ENCODE measurements at regions not wholly inside any gene's neighbourhood (a gene's known extent, or its start where the extent isn't known, plus 50 kb on each side); places are given as distances from the start of the nearest gene placed in this dataset.

DNA sequence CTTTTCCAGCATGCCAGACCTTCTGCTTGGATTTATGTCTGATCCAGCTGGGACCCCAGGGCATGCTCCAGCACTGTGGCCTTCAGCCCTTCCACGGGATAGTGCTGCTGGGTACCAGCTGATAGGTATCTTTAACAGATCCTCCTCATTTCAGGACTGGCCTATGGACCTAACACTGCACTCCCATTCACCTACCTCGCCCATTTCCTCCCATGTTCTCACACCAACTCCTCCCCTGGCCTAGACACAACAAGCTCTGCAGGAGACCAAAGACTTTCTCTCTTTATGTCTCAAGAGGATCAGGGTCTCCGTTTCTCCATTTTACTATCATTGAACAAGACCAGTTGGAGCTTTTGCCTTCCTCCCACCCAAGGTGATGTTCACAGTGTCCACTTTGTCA lies 140.0 kb upstream of the TMCC3 start:
- Histone ChIP-seq H3K4me1 (ENCODE audit: control insufficient read depth in 2 of 2, insufficient read depth in 2 of 2, low read length in 2 of 2) (no peaks in the 10 kb centered on the region), H3K27me3 (ENCODE audit: control insufficient read depth in 2 of 2, insufficient read depth in 2 of 2, low read length in 2 of 2) (no peaks in the 10 kb centered on the region), H3K9ac (ENCODE audit: low read depth in 1 of 2, low read length in 2 of 2) (no peak overlapping the region), H3K27ac (ENCODE audit: low read depth in 2 of 2, low read length in 2 of 2) (no peak overlapping the region), H3K9me3 (ENCODE audit: control insufficient read depth in 2 of 2, low read length in 2 of 2) (no peaks in the 10 kb centered on the region), H3K4me3 (ENCODE audit: low read length in 2 of 2) (no peak overlapping the region), H3K36me3 (ENCODE audit: control insufficient read depth in 2 of 2, insufficient read depth in 2 of 2, low read length in 2 of 2) (no peaks in the 10 kb centered on the region)

DNA sequence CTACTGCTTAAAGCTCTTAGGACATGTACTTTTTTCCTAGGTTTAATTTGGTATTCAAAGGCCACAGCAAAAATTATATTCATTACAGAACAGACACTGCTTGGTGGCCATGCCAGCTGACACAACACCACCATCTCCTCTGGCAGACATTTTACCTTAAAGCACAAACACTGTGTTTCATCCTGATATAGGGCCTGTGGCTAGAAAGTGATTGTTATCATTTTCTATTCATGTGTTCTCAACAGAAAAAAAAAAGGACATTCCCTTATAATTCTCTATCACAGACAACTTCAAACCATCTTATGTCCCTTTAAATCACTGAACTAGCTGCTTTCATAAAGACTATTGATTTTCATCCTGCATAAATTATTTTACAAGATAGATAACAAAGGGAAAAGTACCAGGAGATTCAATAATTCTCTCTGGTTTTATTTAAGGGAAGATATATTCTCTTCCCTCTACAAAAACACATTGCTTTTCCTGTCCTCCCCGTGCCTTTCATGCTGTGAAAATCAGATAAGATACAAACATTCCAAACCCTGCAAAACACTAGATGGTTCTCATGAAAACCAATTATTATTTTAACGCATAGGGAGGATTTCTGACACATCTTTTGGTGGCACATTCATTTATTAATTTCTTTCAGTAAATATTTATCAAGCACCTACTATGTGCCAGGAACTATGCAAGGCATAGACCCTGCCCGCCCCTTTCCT lies 139.3 kb upstream of the TMCC3 start:
- Histone ChIP-seq H3K4me1 (ENCODE audit: control insufficient read depth in 2 of 2, insufficient read depth in 2 of 2, low read length in 2 of 2) (no peaks in the 10 kb centered on the region), H3K36me3 (ENCODE audit: control insufficient read depth in 2 of 2, insufficient read depth in 2 of 2, low read length in 2 of 2) (no peaks in the 10 kb centered on the region), H3K27me3 (ENCODE audit: control insufficient read depth in 2 of 2, insufficient read depth in 2 of 2, low read length in 2 of 2) (no peaks in the 10 kb centered on the region)

DNA sequence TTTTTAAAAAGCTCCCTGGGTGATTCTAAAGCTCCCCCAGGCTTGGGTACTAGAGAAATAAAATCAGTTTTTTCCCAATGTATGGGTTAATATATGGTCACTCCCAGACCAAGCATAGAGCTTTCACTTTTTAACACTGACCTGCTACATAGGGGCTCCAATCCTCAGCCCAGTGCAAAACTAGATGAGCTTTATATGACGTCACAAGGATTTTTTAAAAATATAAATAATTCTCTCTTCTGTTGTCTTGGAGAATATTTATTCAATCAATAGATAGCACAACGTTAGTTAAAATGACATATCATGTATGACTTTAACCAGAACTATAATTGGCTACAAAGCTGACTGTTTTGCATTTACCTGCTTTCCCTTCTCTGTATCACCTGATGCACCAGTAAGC lies 137.9 kb upstream of the TMCC3 start:
- Histone ChIP-seq H3K4me1 (ENCODE audit: control insufficient read depth in 2 of 2, insufficient read depth in 2 of 2, low read length in 2 of 2) (no peaks in the 10 kb centered on the region), H3K4me3 (ENCODE audit: low read length in 2 of 2) (no peak overlapping the region), H3K27me3 (ENCODE audit: control insufficient read depth in 2 of 2, insufficient read depth in 2 of 2, low read length in 2 of 2) (no peaks in the 10 kb centered on the region), H3K27ac (ENCODE audit: low read depth in 2 of 2, low read length in 2 of 2) (no peak overlapping the region), H3K9ac (ENCODE audit: low read depth in 1 of 2, low read length in 2 of 2) (no peak overlapping the region), H3K9me3 (ENCODE audit: control insufficient read depth in 2 of 2, low read length in 2 of 2) (no peaks in the 10 kb centered on the region), H3K36me3 (ENCODE audit: control insufficient read depth in 2 of 2, insufficient read depth in 2 of 2, low read length in 2 of 2) (no peaks in the 10 kb centered on the region)

More for the DNA sequence above, 139.3 kb upstream of the TMCC3 start:
- Histone ChIP-seq H3K4me3 (ENCODE audit: low read length in 2 of 2) (no peak overlapping the region), H3K9ac (ENCODE audit: low read depth in 1 of 2, low read length in 2 of 2) (no peak overlapping the region), H3K9me3 (ENCODE audit: control insufficient read depth in 2 of 2, low read length in 2 of 2) (no peaks in the 10 kb centered on the region), H3K27ac (ENCODE audit: low read depth in 2 of 2, low read length in 2 of 2) (no peak overlapping the region)

DNA sequence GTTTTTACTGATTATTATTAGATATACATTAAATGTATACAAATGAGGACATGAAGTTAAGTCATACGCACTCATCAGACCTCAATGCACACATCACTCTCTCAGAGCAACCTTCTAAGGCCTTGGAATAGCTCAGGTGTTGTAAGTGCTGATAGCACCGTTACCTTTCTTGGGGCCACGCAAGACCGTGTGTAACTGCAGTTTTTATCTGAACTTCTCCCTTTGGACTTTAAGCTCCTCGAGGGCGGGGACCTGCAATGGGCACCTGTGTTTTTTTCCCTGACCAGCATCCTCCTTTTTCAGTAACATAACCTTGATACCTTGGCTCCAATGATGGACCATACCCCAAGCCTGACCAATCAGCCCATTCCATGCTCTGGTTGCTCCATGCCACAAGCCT lies 136.5 kb upstream of the TMCC3 start:
- no peak overlapping the region for H3K9ac ChIP-seq (ENCODE audit: low read depth in 1 of 2, low read length in 2 of 2)
- no peak overlapping the region for H3K4me3 ChIP-seq (ENCODE audit: low read length in 2 of 2)
- no peaks in the 10 kb centered on the region for H3K9me3 ChIP-seq (ENCODE audit: control insufficient read depth in 2 of 2, low read length in 2 of 2)
- H3K4me1 ChIP-seq (ENCODE audit: control insufficient read depth in 2 of 2, insufficient read depth in 2 of 2, low read length in 2 of 2) = no peaks in the 10 kb centered on the region
- H3K27ac ChIP-seq (ENCODE audit: low read depth in 2 of 2, low read length in 2 of 2) = no peak overlapping the region
- H3K36me3 ChIP-seq (ENCODE audit: control insufficient read depth in 2 of 2, insufficient read depth in 2 of 2, low read length in 2 of 2) = no peaks in the 10 kb centered on the region
- no peaks in the 10 kb centered on the region for H3K27me3 ChIP-seq (ENCODE audit: control insufficient read depth in 2 of 2, insufficient read depth in 2 of 2, low read length in 2 of 2)

DNA sequence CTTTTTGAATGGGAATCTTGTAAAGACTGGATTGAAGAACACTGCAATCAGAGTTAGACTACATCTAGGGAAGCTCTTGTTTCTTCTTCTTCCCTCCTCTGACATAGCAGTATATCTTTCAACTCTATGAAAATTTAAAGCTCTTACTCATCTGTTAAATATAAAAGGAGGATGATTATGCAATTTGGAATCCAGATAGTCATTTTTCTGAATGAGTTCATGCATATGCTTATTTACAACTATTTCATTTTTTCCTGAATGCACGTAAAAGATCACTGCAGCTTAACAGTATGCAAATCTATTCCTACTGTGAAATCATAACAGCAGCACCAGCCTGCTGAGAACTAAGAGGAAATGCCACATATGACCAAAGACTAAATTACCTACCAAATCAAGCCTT lies 133.5 kb upstream of the TMCC3 start:
- Histone ChIP-seq H3K9ac (ENCODE audit: low read depth in 1 of 2, low read length in 2 of 2) (no peak overlapping the region), H3K27ac (ENCODE audit: low read depth in 2 of 2, low read length in 2 of 2) (no peak overlapping the region)

DNA sequence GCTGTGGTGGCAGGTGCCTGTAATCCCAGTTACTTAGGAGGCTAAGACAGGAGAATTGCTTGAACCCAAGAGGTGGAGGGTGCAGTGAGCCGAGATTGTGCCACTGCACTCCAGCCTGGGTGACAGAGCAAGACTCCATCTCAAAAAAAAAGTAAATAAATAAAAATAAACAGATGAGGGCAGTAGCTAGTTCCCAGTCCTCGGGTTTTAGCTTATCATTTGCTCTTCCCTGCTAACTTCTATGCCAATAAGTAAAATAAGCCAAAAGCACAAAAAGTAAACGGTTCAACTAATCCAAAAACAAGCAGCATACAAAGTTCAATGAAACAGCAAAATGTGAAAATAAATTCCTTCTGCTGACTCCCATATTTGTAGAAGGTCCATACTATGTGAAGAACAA lies 133.0 kb upstream of the TMCC3 start:
- no peaks in the 10 kb centered on the region for H3K9me3 ChIP-seq (ENCODE audit: control insufficient read depth in 2 of 2, low read length in 2 of 2)
- H3K4me1 ChIP-seq (ENCODE audit: control insufficient read depth in 2 of 2, insufficient read depth in 2 of 2, low read length in 2 of 2) = no peaks in the 10 kb centered on the region
- no peak overlapping the region for H3K27ac ChIP-seq (ENCODE audit: low read depth in 2 of 2, low read length in 2 of 2)
- no peak overlapping the region for H3K9ac ChIP-seq (ENCODE audit: low read depth in 1 of 2, low read length in 2 of 2)
- no peaks in the 10 kb centered on the region for H3K36me3 ChIP-seq (ENCODE audit: control insufficient read depth in 2 of 2, insufficient read depth in 2 of 2, low read length in 2 of 2)
- H3K27me3 ChIP-seq (ENCODE audit: control insufficient read depth in 2 of 2, insufficient read depth in 2 of 2, low read length in 2 of 2) = no peaks in the 10 kb centered on the region
- H3K4me3 ChIP-seq (ENCODE audit: low read length in 2 of 2) = no peak overlapping the region

More for the DNA sequence above, 133.5 kb upstream of the TMCC3 start:
- no peaks in the 10 kb centered on the region for H3K36me3 ChIP-seq (ENCODE audit: control insufficient read depth in 2 of 2, insufficient read depth in 2 of 2, low read length in 2 of 2)
- no peaks in the 10 kb centered on the region for H3K4me1 ChIP-seq (ENCODE audit: control insufficient read depth in 2 of 2, insufficient read depth in 2 of 2, low read length in 2 of 2)
- no peaks in the 10 kb centered on the region for H3K27me3 ChIP-seq (ENCODE audit: control insufficient read depth in 2 of 2, insufficient read depth in 2 of 2, low read length in 2 of 2)
- no peaks in the 10 kb centered on the region for H3K9me3 ChIP-seq (ENCODE audit: control insufficient read depth in 2 of 2, low read length in 2 of 2)
- no peak overlapping the region for H3K4me3 ChIP-seq (ENCODE audit: low read length in 2 of 2)

DNA sequence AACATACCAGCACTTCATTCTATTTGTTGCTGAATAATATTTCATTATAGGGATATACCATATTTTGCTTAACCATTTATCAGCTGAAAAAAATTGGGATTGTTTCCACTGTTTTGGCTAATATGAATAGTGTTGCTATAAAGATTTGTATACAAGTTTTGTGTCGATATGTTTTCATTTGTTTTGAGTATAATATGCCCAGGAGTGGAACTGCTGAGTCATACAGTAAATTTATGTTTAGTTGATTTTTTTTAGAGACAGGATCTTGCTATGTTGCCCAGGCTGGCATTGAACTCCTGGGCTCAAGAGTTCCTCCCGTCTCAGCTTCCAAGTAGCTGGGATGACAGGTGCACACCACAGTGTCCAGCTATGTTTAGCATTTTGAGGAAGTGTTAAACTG lies 131.5 kb upstream of the TMCC3 start:
- H3K27me3 ChIP-seq (ENCODE audit: control insufficient read depth in 2 of 2, insufficient read depth in 2 of 2, low read length in 2 of 2) = no peaks in the 10 kb centered on the region
- no peak overlapping the region for H3K4me3 ChIP-seq (ENCODE audit: low read length in 2 of 2)
- no peaks in the 10 kb centered on the region for H3K4me1 ChIP-seq (ENCODE audit: control insufficient read depth in 2 of 2, insufficient read depth in 2 of 2, low read length in 2 of 2)
- no peaks in the 10 kb centered on the region for H3K36me3 ChIP-seq (ENCODE audit: control insufficient read depth in 2 of 2, insufficient read depth in 2 of 2, low read length in 2 of 2)
- H3K9ac ChIP-seq (ENCODE audit: low read depth in 1 of 2, low read length in 2 of 2) = no peak overlapping the region
- H3K27ac ChIP-seq (ENCODE audit: low read depth in 2 of 2, low read length in 2 of 2) = no peak overlapping the region
- H3K9me3 ChIP-seq (ENCODE audit: control insufficient read depth in 2 of 2, low read length in 2 of 2) = no peaks in the 10 kb centered on the region

DNA sequence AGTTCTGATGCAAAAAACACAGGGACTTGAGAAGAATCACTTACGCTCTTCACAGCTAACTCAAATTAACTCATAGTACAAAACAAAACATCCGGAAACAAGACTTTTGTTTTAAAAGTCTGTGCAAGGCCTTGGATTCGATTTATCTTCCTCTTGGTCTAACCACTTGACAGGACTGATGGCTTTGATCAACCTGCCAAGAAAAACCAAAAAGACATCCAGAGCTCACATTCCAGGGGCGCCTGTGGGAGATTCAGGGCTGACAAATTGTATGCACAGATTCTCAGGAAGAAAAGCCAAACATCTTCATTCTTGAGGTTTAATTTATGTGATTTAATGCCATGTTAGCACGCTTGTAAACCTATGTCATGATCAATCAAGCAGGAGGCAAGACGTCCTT lies 129.1 kb upstream of the TMCC3 start:
- Histone ChIP-seq H3K4me1 (ENCODE audit: control insufficient read depth in 2 of 2, insufficient read depth in 2 of 2, low read length in 2 of 2) (no peaks in the 10 kb centered on the region), H3K9ac (ENCODE audit: low read depth in 1 of 2, low read length in 2 of 2) (no peak overlapping the region), H3K27me3 (ENCODE audit: control insufficient read depth in 2 of 2, insufficient read depth in 2 of 2, low read length in 2 of 2) (no peaks in the 10 kb centered on the region), H3K9me3 (ENCODE audit: control insufficient read depth in 2 of 2, low read length in 2 of 2) (no peaks in the 10 kb centered on the region), H3K4me3 (ENCODE audit: low read length in 2 of 2) (no peak overlapping the region), H3K36me3 (ENCODE audit: control insufficient read depth in 2 of 2, insufficient read depth in 2 of 2, low read length in 2 of 2) (no peaks in the 10 kb centered on the region), H3K27ac (ENCODE audit: low read depth in 2 of 2, low read length in 2 of 2) (no peak overlapping the region)

DNA sequence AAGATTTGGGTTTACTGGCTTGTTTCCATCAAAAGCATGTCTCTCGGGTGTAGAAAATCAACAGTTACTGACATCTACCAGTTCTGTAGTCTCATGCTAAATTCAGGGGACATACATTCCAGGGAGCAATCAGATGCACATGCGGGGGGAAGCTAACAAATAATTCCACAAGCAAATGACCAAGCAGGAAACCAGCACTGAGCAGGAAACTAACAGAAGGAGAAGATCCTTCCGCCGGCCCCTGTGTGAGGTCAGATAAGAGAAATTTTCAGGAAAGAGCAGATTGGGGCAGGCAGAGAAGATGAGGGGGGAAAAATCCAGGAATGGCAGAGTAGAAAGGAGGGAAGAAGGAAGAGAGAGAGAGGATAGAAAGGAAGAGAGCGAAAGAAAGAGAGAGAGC lies 127.6 kb upstream of the TMCC3 start:
- no peaks in the 10 kb centered on the region for H3K27me3 ChIP-seq (ENCODE audit: control insufficient read depth in 2 of 2, insufficient read depth in 2 of 2, low read length in 2 of 2)
- no peaks in the 10 kb centered on the region for H3K36me3 ChIP-seq (ENCODE audit: control insufficient read depth in 2 of 2, insufficient read depth in 2 of 2, low read length in 2 of 2)
- no peak overlapping the region for H3K27ac ChIP-seq (ENCODE audit: low read depth in 2 of 2, low read length in 2 of 2)
- H3K9ac ChIP-seq (ENCODE audit: low read depth in 1 of 2, low read length in 2 of 2) = no peak overlapping the region
- H3K4me3 ChIP-seq (ENCODE audit: low read length in 2 of 2) = no peak overlapping the region
- no peaks in the 10 kb centered on the region for H3K4me1 ChIP-seq (ENCODE audit: control insufficient read depth in 2 of 2, insufficient read depth in 2 of 2, low read length in 2 of 2)
- peaks cover 0 to 2% of the 10 kb centered on the region in 2 donors for H3K9me3 ChIP-seq (ENCODE audit: control insufficient read depth in 2 of 2, low read length in 2 of 2)

DNA sequence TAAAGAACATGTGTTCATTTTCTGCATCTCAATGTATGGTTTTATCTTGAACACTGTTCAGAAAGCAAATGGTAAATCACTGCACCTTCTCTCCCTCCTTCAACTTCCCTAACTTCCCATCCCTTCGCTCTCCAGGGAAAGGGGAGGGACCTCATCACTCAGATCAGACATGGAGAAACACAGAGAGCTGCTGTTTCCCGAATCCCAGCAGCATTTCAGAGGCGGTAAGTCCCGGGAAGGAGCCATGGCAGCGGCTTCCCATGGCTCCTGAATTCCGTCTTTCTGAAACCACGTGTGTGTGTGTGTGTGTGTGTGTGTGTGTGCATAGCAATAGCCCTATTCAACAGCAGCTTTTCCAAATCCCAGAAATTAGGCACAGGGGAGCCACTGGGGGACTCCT lies 125.4 kb upstream of the TMCC3 start:
- H3K9me3 ChIP-seq (ENCODE audit: control insufficient read depth in 2 of 2, low read length in 2 of 2) = peaks cover 0 to 2% of the 10 kb centered on the region in 2 donors
- H3K36me3 ChIP-seq (ENCODE audit: control insufficient read depth in 2 of 2, insufficient read depth in 2 of 2, low read length in 2 of 2) = no peaks in the 10 kb centered on the region
- no peaks in the 10 kb centered on the region for H3K27me3 ChIP-seq (ENCODE audit: control insufficient read depth in 2 of 2, insufficient read depth in 2 of 2, low read length in 2 of 2)
- H3K4me3 ChIP-seq (ENCODE audit: low read length in 2 of 2) = no peak overlapping the region
- H3K27ac ChIP-seq (ENCODE audit: low read depth in 2 of 2, low read length in 2 of 2) = no peak overlapping the region
- no peak overlapping the region for H3K9ac ChIP-seq (ENCODE audit: low read depth in 1 of 2, low read length in 2 of 2)
- peaks cover 0 to under 1% of the 10 kb centered on the region in 2 donors for H3K4me1 ChIP-seq (ENCODE audit: control insufficient read depth in 2 of 2, insufficient read depth in 2 of 2, low read length in 2 of 2)

DNA sequence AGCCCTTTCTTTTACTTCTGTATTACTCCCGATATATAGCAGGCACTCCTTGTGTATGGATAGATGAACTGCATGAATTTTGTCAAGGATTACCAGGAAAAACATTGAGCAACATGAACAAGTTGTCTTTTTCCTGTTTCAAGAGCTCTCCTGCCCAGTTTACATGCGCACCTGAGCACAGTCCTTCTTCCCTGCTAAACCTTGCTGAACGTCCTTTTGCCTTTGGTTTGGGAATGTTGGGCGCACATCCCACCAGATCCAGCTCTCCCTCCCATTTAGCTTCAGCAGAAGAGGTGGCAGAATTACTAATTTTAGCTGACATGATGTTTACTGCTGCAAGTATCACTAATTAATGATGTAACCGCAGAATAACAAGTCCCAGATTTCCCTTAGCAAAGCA lies 121.4 kb upstream of the TMCC3 start:
- no peaks in the 10 kb centered on the region for H3K27me3 ChIP-seq (ENCODE audit: control insufficient read depth in 2 of 2, insufficient read depth in 2 of 2, low read length in 2 of 2)
- no peak overlapping the region for H3K4me3 ChIP-seq (ENCODE audit: low read length in 2 of 2)
- H3K27ac ChIP-seq (ENCODE audit: low read depth in 2 of 2, low read length in 2 of 2) = no peak overlapping the region
- no peaks in the 10 kb centered on the region for H3K36me3 ChIP-seq (ENCODE audit: control insufficient read depth in 2 of 2, insufficient read depth in 2 of 2, low read length in 2 of 2)
- H3K9me3 ChIP-seq (ENCODE audit: control insufficient read depth in 2 of 2, low read length in 2 of 2) = peaks cover 0 to 2% of the 10 kb centered on the region in 2 donors
- H3K9ac ChIP-seq (ENCODE audit: low read depth in 1 of 2, low read length in 2 of 2) = no peak overlapping the region
- H3K4me1 ChIP-seq (ENCODE audit: control insufficient read depth in 2 of 2, insufficient read depth in 2 of 2, low read length in 2 of 2) = peaks cover 13 to 26% of the 10 kb centered on the region in 2 donors
